ENCODE measurements at regions not wholly inside any gene's neighbourhood (a gene's known extent, or its start where the extent isn't known, plus 50 kb on each side); places are given as distances from the start of the nearest gene placed in this dataset.

DNA sequence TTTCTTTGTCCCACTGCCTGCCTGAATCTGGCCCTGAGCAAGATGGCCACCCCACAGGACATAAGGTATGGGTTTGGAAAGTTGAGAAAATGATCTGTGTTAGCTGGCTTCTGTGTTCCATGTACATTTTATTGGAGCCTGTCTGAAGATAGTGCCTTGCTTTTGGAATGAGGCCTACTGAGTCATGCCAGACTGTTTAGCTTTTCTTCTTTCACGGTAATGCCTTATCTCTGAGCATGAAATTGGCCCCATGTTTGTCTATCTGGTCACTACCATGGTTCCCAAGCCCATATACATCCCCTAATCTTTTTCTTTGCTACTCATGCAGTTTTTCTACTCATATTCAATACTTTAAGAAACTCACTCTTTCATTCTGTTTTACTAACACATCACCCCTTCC is 85.1 kb upstream of the LMO4 start:
- WGBS, 2 experiments (ENCODE audit: extremely low coverage in 2 of 2, insufficient read length in 1 of 2), result no CpG with 5 or more reads among the region's 1 CpG
- in situ Hi-C loops (cut with MboI; ENCODE audit: low sequenced_read_pairs), result no loop called here
- H3K27me3 ChIP-seq (ENCODE audit: control insufficient read depth, insufficient read depth, low read length), result no peaks in the 10 kb centered on the region
- no peak overlapping the region for H4K5ac ChIP-seq (ENCODE audit: low read depth, low read length)
- H3K4ac ChIP-seq (ENCODE audit: low read depth, low read length), result no peak overlapping the region
- H3K27ac ChIP-seq (ENCODE audit: insufficient read depth, low read length), result no peak overlapping the region
- POLR2A ChIA-PET (ENCODE audit: unreplicated experiment), result no interaction called here
- no peaks in the 10 kb centered on the region for H4K20me1 ChIP-seq (ENCODE audit: insufficient read depth, low read length)
- dilution Hi-C loops (cut with HindIII; ENCODE audit: low sequenced_read_pairs, unreplicated experiment), result no loop called here
- peak; percentile 56 for TF ChIP-seq FOS (IDR thresholded peaks at IDR 0.05; ENCODE audit: low read depth, low read length)
- TF ChIP-seq, protein P1, sequence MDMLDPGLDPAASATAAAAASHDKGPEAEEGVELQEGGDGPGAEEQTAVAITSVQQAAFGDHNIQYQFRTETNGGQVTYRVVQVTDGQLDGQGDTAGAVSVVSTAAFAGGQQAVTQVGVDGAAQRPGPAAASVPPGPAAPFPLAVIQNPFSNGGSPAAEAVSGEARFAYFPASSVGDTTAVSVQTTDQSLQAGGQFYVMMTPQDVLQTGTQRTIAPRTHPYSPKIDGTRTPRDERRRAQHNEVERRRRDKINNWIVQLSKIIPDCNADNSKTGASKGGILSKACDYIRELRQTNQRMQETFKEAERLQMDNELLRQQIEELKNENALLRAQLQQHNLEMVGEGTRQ (IDR thresholded peaks at IDR 0.05; ENCODE audit: low read depth, low read length), result no peak
- H3K14ac ChIP-seq (replicated peaks; ENCODE audit: low read depth, low read length), result no peak overlapping the region; the same call in 1 of the 2 replicates
- H2AK9ac ChIP-seq (replicated peaks; ENCODE audit: low read depth, low read length, poor library complexity), result no peak overlapping the region
- no peak overlapping the region for H4K91ac ChIP-seq (ENCODE audit: insufficient read depth, low read depth, low read length)
- H3K36me3 ChIP-seq (ENCODE audit: control insufficient read depth, insufficient read depth, low read length), result no peaks in the 10 kb centered on the region
- no peak overlapping the region for H4K8ac ChIP-seq (ENCODE audit: low read depth in 2 of 2, low read length in 2 of 2)
- no peak overlapping the region for H2BK15ac ChIP-seq (ENCODE audit: low read depth, low read length)
- no peak overlapping the region for H2BK5ac ChIP-seq (ENCODE audit: low read depth, low read length, poor library complexity, severe bottlenecking)
- no peak overlapping the region for H2BK120ac ChIP-seq (ENCODE audit: low read depth, low read length)
- no peak overlapping the region for H2AK5ac ChIP-seq (ENCODE audit: low read depth, low read length)
- no peak overlapping the region for H3K9ac ChIP-seq (ENCODE audit: low read depth, low read length)
- BruUV-seq (replicated peaks), result no TSS peak
- peaks cover 2% of the 10 kb centered on the region; the same call in 1 of the 2 replicates for H3K4me1 ChIP-seq (ENCODE audit: control insufficient read depth, insufficient read depth, low read length)
- H3K79me1 ChIP-seq (ENCODE audit: low read depth in 1 of 2, low read length in 2 of 2), result no peaks in the 10 kb centered on the region
- no peak overlapping the region for H3K23ac ChIP-seq (ENCODE audit: low read depth, low read length)
- peak; percentile 97 for ATAC-seq (ENCODE audit: low read depth)
- no peak overlapping the region for H2BK20ac ChIP-seq (ENCODE audit: low read depth, low read length)
- H3K4me2 ChIP-seq (ENCODE audit: low read depth, low read length), result no peak overlapping the region
- H3K9me1 ChIP-seq (ENCODE audit: insufficient read depth, low read length), result no peaks in the 10 kb centered on the region
- peaks cover 2% of the 10 kb centered on the region; the same call in 1 of the 2 replicates for H3K9me3 ChIP-seq (ENCODE audit: control insufficient read depth, insufficient read depth, low read length)
- no peak overlapping the region for H2AFZ ChIP-seq (replicated peaks; ENCODE audit: low read length, poor library complexity)
- H3K18ac ChIP-seq (ENCODE audit: low read depth, low read length), result no peak overlapping the region
- peak; percentile 89 for DNase-seq
- H3K4me3 ChIP-seq (ENCODE audit: insufficient read depth, low read depth, low read length), result no peak overlapping the region
- CTCF ChIA-PET, result interaction anchor here (1.0 to 1.1 kb wide), 2 partner anchors 9 to 34 kb away, joined by 3 read pairs; no protein-coding TSS in a partner anchor
- no peak overlapping the region for H3K56ac ChIP-seq (ENCODE audit: extremely low read depth, insufficient read depth, low read length)
- intact Hi-C loops (cut with micrococcal nuclease), result no loop called here

All from IMR-90 (cell line).